SH-SY5Y (cell line): ENCODE measurements at regions not wholly inside any gene's neighbourhood (a gene's known extent, or its start where the extent isn't known, plus 50 kb on each side); places are given as distances from the start of the nearest gene placed in this dataset.

Source experiments
- GATA2 ChIP-seq: IDR thresholded peaks from 2 replicates; pipeline ENCODE4 v1.6.1; 2011; ENCODE audit warnings: mild to moderate bottlenecking, low read depth, low read length
- GATA3 ChIP-seq: IDR thresholded peaks from 2 replicates; pipeline ENCODE4 v1.6.1; 2011; ENCODE audit warnings: low read depth, mild to moderate bottlenecking, low read length, moderate library complexity

DNA sequence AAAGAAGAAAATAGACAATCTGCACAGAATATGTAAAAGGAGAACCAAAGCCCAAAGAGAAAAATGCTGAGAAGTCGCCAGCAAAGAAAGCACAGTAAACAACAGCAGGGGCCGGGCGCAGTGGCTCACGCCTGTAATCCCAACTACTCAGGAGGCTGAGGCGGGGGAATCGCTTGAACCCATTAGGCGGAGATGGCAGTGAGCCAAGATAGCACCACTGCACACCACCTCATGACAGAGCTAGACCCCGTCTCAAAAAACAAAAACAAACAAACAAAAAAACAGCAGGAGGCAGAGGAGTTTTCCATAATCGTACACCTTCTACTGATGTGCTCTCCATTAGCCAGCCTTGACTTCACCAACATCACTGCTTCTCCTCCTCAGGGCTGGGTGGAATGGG is 153.2 kb downstream of the LYPLAL1 start:
- TF ChIP-seq GATA3 (no peak), GATA2 (no peak)

- no peak for TF ChIP-seq GATA2
- no peak for TF ChIP-seq GATA3
Observed at GRCh38 chr1:219325368-219325742, 151.7 kb downstream of the LYPLAL1 start.

DNA sequence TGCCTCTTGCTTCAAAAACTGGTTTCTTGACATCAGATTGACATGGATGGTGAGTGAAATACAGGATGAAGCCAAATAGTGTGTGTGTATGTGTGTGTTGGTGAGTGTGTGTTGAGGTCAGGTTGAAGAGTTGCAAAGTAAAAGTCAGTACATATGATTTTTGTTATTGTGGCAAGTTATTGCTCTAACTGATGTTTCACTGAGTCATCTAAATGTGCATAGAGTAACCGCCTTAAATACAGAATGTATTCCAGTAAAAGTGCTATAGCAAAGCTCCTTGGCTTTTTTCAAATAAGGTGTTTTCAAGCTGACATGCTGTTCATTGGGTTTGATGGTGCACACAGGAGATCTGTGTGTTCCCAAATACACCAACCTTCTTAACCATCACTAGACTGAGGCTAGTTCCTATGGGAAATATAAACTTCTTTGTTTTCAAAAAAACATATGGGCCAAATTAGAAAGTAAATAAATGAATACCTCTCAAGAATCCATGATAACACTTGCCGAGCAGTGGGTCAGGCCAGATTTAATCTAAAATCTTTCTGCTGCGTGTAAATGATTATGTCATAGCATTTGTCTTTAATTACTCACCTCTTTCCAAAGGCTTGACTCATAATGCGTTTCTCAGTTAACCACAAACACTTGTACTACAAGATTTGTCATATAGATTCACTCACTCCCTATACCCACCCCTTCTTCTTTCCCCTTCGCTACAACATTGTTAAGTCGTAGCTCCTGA is 151.1 kb downstream of the LYPLAL1 start:
- no peak for TF ChIP-seq GATA2
- no peak for TF ChIP-seq GATA3

DNA sequence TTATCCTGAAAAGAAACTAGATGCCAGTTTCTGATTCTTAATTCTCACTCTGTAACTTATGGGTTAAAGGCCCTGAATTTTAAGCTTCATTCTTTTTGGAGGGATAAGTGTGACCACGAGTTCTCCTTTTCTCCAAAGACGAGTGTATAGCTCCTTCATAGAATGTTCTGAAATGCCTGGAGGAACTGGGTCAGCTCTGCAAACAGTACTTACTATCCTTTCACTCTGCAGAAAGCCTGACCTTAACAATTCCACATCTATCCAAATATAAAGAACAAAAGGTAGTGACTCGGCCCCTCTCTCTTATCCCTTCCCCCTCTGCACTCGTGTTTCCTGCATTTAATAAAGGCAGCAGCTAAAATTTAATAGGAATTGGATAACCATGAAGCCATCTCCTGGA is 150.5 kb downstream of the LYPLAL1 start:
- no peak for TF ChIP-seq GATA3
- TF ChIP-seq GATA2, result no peak

GRCh38 chr1:219323426-219323825 is 149.7 kb downstream of the LYPLAL1 start:
- TF ChIP-seq GATA2 (no peak), GATA3 (no peak)

DNA sequence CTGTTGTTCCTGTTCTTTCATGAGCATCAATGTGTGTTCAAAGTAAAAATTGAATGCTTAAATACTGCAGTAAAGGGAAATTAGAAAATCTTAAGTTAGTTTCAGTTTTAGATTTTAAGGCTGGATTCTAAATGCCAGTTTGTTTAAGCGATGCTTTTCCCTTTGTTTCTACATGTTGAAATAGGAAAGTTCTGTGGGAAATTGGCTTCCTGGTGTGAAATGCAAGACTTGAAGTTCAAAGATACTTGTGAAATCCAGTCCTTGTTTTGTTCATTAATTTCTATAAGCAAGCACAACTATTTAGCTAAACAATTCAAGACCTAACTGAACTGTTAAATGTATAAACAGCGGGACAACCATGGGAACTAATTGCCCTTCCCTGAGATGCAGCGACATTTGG is 149.1 kb downstream of the LYPLAL1 start:
- TF ChIP-seq GATA3, result no peak

DNA sequence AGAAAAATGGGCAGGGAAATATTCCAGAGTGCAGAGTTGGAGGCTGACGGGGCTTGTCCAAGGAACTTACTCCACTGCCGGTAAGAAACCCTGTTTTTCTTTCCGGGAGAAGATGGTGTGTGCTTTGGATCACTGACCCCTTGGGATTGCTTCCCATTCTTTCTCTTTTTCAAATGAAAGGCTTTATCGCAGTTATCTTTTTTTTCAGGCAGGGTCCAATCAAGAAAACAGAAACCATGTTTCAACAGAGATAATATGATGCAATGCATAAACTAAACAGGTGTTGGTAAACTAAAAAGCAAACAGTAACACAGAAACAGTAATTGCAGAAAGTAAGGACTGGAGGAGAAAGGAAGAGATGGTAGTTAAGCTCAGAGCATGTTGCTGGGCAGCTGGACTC is 145.1 kb downstream of the LYPLAL1 start:
- TF ChIP-seq GATA3 (no peak), GATA2 (no peak)

- TF ChIP-seq GATA2 (no peak), GATA3 (no peak)
Observed at GRCh38 chr1:219317762-219318353, 144.2 kb downstream of the LYPLAL1 start.

DNA sequence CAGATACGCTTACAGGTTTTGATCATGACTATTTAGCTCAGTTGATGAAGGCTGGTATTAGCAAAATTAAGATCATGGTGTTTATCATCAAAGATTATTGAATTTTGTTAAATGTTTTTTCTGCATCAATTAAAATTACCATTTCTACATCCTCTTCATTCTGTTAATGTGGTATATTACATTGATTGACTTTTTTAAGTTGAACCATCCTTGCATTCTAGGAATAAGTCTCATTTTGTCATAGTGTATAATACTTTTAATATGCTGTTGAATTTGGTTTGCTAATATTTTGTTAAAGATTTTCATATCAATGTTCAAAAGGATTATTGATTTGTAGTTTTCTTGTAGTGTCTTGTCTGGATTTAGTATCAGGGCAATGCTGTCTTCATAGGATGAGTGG is 142.4 kb downstream of the LYPLAL1 start:
- TF ChIP-seq GATA2, result no peak
- TF ChIP-seq GATA3, result no peak

DNA sequence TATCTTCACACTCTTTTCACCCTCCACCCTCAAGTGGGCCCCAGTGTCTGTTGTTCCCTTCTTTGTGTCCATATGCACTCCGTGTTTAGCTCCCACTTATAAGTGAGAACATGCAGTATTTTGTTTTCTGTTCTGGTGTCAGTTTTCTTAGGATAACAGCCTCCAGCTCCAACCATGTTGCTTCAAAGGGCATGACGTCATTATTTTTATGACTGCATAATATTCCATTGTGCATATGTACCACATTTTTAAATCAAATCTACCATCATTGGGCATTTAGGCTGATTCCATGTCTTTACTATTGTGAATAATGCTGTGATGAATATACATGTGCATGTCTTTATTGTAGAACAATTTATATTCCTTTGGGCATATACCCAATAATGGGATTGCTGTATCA is 140.3 kb downstream of the LYPLAL1 start:
- TF ChIP-seq GATA2 (no peak), GATA3 (no peak)

GRCh38 chr1:219312967-219313366 is 139.3 kb downstream of the LYPLAL1 start:
- TF ChIP-seq GATA3, result no peak
- TF ChIP-seq GATA2, result no peak

DNA sequence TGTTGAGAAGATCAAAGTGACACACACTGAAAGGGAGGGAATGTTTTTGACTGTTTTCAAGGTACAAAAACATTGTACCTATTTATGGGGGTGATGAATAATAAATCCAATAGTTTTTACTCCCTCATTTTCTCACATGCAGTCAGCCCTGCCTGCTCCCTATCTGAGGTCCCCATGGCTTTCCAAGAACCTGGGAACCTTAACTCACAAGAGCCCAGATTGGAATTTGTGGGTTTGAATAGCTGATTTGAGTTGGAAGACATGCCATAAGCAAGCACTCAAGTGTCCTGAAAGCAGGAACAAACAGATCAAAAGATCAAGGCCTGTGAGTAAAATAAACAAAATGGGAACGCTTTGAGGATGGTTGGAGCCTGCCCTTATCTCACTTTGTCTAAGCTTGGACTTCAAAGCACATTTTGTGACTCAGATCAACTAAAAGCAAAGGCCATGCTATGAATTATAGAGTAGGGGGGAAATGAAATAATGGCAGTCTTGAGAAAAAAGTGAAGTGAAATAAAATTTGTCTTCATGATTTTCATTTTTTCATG is 136.6 kb downstream of the LYPLAL1 start:
- TF ChIP-seq GATA2 (no peak), GATA3 (no peak)

DNA sequence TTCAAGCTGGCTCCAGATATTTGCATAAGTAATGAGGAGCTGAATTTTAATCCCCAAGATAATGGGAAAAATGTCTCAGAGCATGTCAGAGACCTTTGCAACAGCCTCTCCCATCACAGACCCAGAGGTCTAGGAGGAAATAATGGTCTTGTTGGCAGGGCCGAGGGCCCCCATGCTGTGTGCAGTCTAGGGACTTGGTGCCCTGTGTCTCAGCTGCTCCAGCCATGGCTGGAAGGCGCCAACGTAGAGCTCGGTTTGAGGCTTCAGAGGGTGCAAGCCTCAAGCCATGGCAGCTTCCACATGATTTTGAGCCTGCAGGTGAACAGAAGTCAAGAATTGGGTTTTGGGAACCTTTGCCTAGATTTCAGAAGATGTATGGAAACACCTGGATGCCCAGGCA is 134.7 kb downstream of the LYPLAL1 start:
- TF ChIP-seq GATA2 (no peak), GATA3 (no peak)

DNA sequence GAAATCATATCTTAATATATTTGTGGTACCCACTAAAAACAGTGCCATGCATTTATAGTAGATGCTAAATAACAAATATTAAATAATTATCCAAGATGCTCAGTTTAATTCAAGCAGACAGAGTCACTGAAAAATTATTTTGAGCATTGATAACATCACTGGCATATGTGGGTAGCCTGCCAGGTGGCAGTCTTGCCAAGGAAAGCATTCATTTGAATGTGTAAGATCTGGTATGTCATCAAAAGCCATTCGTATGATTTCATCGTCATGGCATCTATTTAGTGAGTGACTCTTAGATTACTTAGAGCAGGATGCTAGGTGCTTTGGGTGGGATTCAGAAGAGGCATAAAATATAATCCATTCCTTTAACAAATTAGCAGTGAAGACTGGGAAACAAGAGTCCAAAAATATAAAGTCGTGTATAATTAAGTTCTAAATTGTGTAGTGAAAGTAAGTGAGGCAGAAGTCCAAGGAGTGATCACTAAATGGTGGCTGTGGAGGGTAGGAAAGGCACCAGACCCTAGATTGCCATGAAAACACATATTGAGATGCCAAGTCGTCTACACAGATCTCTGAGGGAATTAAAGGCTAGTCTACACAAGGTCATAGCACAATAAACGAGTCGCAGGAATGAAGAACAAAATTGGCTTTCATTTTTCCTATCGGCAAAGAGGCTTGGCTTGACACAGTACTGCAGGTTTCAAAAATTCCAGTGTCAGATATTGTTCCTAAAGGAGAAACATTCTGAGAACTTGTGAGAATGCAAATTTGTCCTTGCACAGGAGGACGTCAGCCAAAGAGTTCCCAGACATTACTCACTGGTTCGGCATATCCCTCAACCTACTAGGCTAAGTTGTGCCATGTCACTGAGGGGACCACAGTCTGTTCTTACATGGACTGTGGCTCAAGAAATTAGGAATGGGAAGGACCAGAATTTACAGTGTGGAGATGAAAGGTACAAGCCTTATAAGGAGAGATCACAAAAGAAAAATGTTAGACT is 130.8 kb downstream of the LYPLAL1 start:
- TF ChIP-seq GATA2, result peak; percentile 26; the same call in 1 of the 2 replicates
- no peak for TF ChIP-seq GATA3

- TF ChIP-seq GATA3, result no peak
- no peak for TF ChIP-seq GATA2
Observed at GRCh38 chr1:219302697-219303096, 129.0 kb downstream of the LYPLAL1 start.
